Neural cell (in vitro differentiated cells): ENCODE measurements at regions not wholly inside any gene's neighbourhood (a gene's known extent, or its start where the extent isn't known, plus 50 kb on each side); places are given as distances from the start of the nearest gene placed in this dataset.

Source experiments
- CTCF ChIP-seq: fragments of 450-650 bp; IDR thresholded peaks from 2 replicates; pipeline ENCODE4 v1.5.1; 2014; ENCODE audit warnings: antibody characterized with exemption, mild to moderate bottlenecking, moderate library complexity; ENCODE audit not compliant: poor library complexity, severe bottlenecking
- EP300 ChIP-seq: fragments of 450-650 bp; conservative IDR thresholded peaks from 2 replicates; pipeline ENCODE4 v1.6.1; 2014; ENCODE audit warnings: antibody characterized with exemption, mild to moderate bottlenecking, moderate library complexity; ENCODE audit not compliant: poor library complexity, severe bottlenecking
- POLR2AphosphoS5 ChIP-seq: IDR thresholded peaks from 2 replicates; pipeline ENCODE4 v1.6.1; 2012
- REST ChIP-seq: IDR thresholded peaks from 2 replicates; pipeline ENCODE4 v1.6.1; 2012; ENCODE audit warnings: borderline replicate concordance
- TAF1 ChIP-seq: IDR thresholded peaks from 2 replicates; pipeline ENCODE4 v1.6.1; 2012; ENCODE audit warnings: low read depth

- TF ChIP-seq CTCF (no peak), TAF1 (no peak), EP300 (no peak), REST (no peak), POLR2AphosphoS5 (no peak)
Measured at GRCh38 chr12:58142991-58143390, 201.6 kb downstream of the ATP23 start.
